Right ventricle myocardium superior (tissue), 1 donor: ENCODE measurements at regions not wholly inside any gene's neighbourhood (a gene's known extent, or its start where the extent isn't known, plus 50 kb on each side); places are given as distances from the start of the nearest gene placed in this dataset.
A peak's percentile ranks its signal among the peaks of the same experiment; 100 is the strongest.
"Not testable (repeated sequence)": the region's sequence is repeated elsewhere in the genome, so short reads cannot be mapped to it uniquely, and the experiment has no call there.

Source experiments
- ATAC-seq: fragments of 200-7000 bp; cut with Tn5 transposase; one replicate; pipeline ENCODE4 v1.9.1; 2020; ENCODE audit warnings: mild to moderate bottlenecking; ENCODE audit not compliant: poor library complexity
- DNase-seq: peaks from one replicate; pipeline ENCODE4 v3.0.0-alpha.2; 2020
- intact Hi-C: fragments of 100-400 bp; cut with DNase I; formaldehyde crosslinking; loops from one replicate; pipeline ENCODE4 v1.11.2; 2022
- donor health status: DM: no; HTN: yes; CAD: no; lungs with severe emphysema.

DNA sequence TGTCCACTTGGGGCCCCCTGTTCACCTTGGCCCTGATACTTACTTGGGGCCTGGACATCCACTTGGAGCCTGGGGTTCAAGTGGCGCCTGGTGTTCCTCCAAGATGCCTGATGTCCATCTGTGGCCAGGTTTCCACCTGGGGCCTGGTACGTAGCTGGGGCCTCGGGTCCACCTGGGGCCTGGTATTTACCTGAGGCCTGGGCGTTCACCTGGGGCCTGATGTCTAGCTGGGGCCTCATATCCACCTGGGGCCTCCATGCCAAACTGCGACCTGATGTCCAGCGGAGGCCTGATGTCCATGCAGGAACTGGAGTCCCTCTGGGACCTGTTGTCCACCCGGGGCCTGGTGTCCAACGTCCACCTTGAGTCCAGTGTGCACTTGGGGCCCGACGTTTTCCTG lies 76.3 kb upstream of the THOC3 start:
- ATAC-seq, intact Hi-C loops, DNase-seq: not testable (repeated sequence)

GRCh38 chr5:176045442-176045841 lies 77.3 kb upstream of the THOC3 start:
- DNase-seq, ATAC-seq, intact Hi-C loops: not testable (repeated sequence)

DNA sequence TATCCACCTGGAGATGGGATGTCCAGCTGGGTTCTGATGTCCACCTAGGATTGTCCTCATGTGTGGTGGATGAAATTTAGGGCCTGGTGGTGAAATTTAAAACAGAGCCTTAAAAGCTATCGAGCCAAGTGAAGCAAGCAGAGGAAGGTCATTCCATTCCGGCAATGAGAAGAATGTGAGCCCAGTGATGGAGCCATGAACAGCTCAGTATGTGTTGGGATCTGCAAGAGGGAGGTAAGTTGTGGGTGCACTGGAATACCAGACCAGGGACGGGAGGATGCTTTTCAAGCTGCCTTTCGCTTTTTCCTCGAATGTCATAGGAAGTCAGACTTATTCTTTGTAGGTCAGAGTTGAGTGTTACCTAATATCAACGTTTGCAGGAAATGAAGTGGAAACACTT lies 80.6 kb upstream of the THOC3 start:
- DNase-seq, ATAC-seq, intact Hi-C loops: not testable (repeated sequence)

DNA sequence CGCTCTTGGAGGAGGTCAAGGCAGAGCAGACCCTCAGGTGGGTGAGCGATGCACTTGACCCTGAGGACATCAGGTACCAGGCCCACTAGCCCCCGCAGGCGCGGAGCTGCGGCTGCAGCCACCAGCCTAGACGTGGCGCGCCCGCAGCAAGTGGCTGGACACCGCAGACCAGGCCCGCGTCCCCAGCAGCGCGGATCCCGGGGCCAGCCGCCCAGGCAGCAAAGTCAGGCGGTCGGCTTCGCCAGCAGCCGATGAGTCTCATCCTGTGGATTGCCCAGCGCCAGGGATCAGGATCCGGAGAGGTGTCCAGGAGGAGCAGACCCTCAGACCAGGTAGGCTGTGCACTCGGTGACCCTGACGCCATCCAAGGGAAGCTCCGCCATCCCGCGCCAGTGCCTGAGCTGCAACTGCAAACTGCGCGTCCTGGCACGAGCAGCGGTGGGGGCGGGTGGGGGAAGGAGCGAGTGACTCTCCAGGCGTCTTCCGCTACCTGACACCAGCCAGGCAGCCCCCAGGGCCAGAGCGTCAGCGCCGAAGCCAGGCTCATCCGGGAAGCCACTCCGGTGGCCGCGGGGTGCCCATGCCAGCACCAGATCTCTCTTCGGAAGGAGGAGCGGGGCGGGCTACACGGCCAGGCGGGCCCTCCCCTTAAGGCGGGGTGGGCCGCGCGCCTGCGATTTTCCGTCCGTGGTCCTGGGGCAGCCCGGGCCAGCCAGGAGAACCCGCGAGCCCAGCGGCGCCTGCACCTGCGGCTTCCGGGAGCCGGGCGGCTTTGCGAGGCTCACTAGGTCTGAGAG lies 92.6 kb upstream of the THOC3 start:
- DNase-seq, intact Hi-C loops: not testable (repeated sequence)

DNA sequence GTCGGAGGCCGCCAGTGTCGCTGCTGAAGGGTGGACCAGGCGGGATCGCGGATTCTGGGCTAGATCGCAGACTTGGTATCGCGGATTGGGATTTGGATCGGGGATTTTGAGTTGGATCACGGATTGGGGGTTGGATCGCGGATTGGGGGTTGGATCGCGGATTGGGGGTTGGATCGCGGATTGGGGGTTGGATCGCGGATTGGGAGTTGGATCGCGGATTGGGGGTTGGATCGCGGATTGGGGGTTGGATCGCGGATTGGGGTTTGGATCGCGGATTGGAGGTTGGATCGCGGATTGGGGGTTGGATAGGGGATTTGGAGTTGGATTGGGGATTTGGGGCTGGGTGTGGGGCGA lies 93.1 kb upstream of the THOC3 start:
- ATAC-seq, DNase-seq, intact Hi-C loops: not testable (repeated sequence)

More for the DNA sequence above, 92.6 kb upstream of the THOC3 start:
- ATAC-seq = peak; percentile 71

- DNase-seq, ATAC-seq: not testable (repeated sequence)
These were observed 93.5 kb upstream of the THOC3 start for GRCh38 chr5:176061660-176062059.

GRCh38 chr5:176066262-176066945 lies 98.3 kb upstream of the THOC3 start:
- intact Hi-C loops, ATAC-seq, DNase-seq: not testable (repeated sequence)

More at GRCh38 chr5:176061660-176062059, 93.5 kb upstream of the THOC3 start:
- intact Hi-C loops = not testable (repeated sequence)

DNA sequence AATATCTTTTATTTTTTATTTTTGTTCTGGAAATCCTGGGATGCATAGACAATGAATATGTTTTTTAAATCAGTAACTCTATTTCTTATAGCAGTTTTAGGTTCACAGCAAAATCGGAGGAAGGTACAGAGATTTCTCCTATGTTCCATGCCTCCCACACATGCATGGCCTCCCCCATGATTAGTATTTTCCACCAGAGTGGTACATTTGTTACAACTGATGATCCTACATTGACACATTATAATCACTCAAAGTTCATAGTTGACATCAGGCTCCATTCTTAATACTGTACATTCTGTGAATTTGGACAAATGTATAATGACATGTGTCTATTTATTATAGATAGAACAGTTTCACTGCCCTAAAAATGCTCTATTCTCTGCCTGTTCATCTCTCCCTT lies 99.0 kb upstream of the THOC3 start:
- ATAC-seq, DNase-seq, intact Hi-C loops: not testable (repeated sequence)

GRCh38 chr5:176067948-176068347 lies 99.8 kb upstream of the THOC3 start:
- intact Hi-C loops, ATAC-seq, DNase-seq: not testable (repeated sequence)

- intact Hi-C loops, ATAC-seq, DNase-seq: not testable (repeated sequence)
These were observed 106.0 kb upstream of the THOC3 start for GRCh38 chr5:176073996-176074571.

GRCh38 chr5:176083717-176084116 lies 115.6 kb upstream of the THOC3 start:
- DNase-seq, ATAC-seq, intact Hi-C loops: not testable (repeated sequence)

GRCh38 chr5:176103083-176103482 lies 135.0 kb upstream of the THOC3 start:
- ATAC-seq, DNase-seq, intact Hi-C loops: not testable (repeated sequence)

DNA sequence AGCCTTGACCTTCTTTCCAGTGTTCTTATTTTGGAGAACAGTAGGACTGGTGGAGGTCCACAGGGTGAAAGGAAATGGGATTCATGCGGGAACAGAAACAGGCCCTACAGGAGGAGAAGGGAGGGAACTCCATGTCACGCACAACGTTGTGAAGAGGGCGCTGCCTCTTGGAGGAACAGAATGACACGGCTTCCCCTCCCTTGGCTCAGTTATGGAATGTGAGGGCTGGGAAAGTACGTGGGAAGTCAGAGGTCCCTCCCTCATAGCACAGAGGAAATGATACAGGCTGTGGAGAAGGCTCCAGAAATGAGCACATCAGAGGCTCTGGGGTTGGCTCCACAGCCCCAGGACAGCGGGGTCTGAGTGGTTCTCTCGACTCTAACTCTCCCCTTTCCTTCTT lies 125.3 kb upstream of the SIMC1 start:
- DNase-seq, ATAC-seq, intact Hi-C loops: not testable (repeated sequence)

GRCh38 chr5:176113673-176114335 lies 124.4 kb upstream of the SIMC1 start:
- ATAC-seq, DNase-seq, intact Hi-C loops: not testable (repeated sequence)

GRCh38 chr5:176114825-176115224 lies 123.4 kb upstream of the SIMC1 start:
- intact Hi-C loops, ATAC-seq, DNase-seq: not testable (repeated sequence)

DNA sequence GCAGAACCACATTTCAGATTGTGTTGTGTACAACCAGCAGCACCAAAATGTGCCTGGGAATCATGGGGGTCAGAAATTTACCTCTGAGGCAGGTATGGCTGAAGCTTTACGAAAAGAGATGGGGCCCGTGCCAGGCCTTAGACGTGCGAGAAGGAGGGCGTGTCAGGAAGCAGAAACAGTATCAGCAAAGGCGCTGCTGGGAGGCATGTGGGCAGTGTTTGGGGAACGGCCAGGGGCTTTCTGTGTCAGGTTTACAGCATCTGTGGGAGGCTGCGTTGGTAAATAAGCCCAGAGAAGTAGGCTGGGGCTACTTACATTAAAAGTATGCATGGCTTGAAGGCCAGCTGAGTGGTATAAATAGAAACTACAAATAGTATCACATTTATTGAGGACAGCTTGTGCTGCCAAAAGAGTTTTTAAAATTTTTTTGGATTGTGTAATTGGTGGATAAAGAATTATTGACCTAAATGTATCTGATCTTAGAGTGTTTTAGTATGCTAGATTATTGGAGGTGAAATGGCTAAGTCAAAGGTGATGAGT lies 120.5 kb upstream of the SIMC1 start:
- ATAC-seq, DNase-seq, intact Hi-C loops: not testable (repeated sequence)

GRCh38 chr5:176122361-176122760 lies 115.9 kb upstream of the SIMC1 start:
- ATAC-seq, DNase-seq, intact Hi-C loops: not testable (repeated sequence)

DNA sequence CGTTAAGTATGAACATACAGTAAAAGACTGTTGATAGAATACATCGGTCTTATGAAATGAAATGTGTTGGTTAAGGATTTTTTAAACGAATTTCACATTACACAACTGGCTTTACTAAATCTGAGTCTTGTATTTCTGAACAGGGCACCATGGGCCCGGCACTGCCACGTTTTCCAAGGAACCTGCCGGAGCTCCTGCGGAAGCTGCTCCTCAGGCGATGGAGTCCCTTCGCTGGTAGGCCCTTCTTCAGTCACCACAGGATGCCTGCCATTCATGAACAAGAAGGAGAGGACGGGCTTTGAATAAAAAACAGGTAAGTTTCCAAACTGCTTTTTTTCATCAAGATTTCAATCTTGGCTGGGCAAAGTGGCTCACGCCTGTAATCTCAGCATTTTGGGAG lies 114.1 kb upstream of the SIMC1 start:
- intact Hi-C loops, DNase-seq, ATAC-seq: not testable (repeated sequence)
